ENCODE measurements at regions not wholly inside any gene's neighbourhood (a gene's known extent, or its start where the extent isn't known, plus 50 kb on each side); places are given as distances from the start of the nearest gene placed in this dataset.

DNA sequence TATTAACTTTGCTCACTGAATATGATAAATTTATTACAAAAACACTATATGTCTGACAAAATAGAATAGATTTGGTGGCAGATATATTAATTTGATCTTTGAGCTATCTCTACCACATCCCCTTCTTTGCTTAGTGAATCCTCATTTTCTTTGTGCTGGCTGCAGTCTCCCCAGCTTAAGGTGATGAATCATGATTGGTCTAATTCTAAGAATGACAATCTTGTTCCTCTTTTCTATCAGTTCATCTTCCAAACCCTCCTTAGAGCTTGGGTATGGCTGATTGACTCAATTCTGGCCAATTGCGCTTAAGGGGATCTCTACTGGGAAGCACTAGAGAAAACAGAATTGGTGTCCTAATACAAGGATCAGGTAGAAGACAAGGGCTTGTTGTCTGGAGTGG, 309.6 kb upstream of the GOLIM4 start:
- TF ChIP-seq, protein P1, sequence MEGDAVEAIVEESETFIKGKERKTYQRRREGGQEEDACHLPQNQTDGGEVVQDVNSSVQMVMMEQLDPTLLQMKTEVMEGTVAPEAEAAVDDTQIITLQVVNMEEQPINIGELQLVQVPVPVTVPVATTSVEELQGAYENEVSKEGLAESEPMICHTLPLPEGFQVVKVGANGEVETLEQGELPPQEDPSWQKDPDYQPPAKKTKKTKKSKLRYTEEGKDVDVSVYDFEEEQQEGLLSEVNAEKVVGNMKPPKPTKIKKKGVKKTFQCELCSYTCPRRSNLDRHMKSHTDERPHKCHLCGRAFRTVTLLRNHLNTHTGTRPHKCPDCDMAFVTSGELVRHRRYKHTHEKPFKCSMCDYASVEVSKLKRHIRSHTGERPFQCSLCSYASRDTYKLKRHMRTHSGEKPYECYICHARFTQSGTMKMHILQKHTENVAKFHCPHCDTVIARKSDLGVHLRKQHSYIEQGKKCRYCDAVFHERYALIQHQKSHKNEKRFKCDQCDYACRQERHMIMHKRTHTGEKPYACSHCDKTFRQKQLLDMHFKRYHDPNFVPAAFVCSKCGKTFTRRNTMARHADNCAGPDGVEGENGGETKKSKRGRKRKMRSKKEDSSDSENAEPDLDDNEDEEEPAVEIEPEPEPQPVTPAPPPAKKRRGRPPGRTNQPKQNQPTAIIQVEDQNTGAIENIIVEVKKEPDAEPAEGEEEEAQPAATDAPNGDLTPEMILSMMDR (IDR thresholded peaks at IDR 0.05): no peak
- no peak for TF ChIP-seq POLR2A (IDR thresholded peaks at IDR 0.05)

Measured in testis (tissue), 2 donors.